H1 (cell line): ENCODE measurements at regions not wholly inside any gene's neighbourhood (a gene's known extent, or its start where the extent isn't known, plus 50 kb on each side); places are given as distances from the start of the nearest gene placed in this dataset.

ENCODE experiments used
- CTCF ChIA-PET: fragments of 300-600 bp; sonication (Branson Sonifier 250); formaldehyde crosslinking; loops from one replicate; lab custom pipeline; 2021; ENCODE audit not compliant: partially characterized antibody; lab: Charles Lee
- POLR2A ChIA-PET: fragments of 300-600 bp; sonication (Branson Sonifier 250); formaldehyde crosslinking; loops from one replicate; lab custom pipeline; 2021; ENCODE audit warnings: inconsistent platforms; ENCODE audit not compliant: partially characterized antibody; lab: Charles Lee
- DNase-seq, 2 experiments: peaks; one replicate each; pipeline versions ENCODE4 v3.0.0 to v3.0.0-alpha.2; 2010 to 2022; ENCODE audit warnings: low spot score in 2 of 2, low read depth in 1 of 2, mixed read lengths in 1 of 2
- FAIRE-seq: peaks from 2 replicates; lab custom pipeline; 2011; peaks lifted over from hg19 to GRCh38; lab: Jason Lieb, UNC
- H2AFZ ChIP-seq: 2 replicates; pipeline ENCODE4 v1.8.1; 2012; ENCODE audit warnings: low read length, inconsistent platforms
- H2AK5ac ChIP-seq: 2 replicates; pipeline ENCODE4 v1.6.1; 2013; ENCODE audit warnings: low read depth, low read length
- H2BK120ac ChIP-seq: replicated peaks from 2 replicates; pipeline ENCODE3; 2013; ENCODE audit warnings: low read depth, low read length, inconsistent platforms
- H2BK12ac ChIP-seq: 2 replicates; pipeline ENCODE4 v1.6.1; 2013; ENCODE audit warnings: low read depth, low read length
- H2BK15ac ChIP-seq: 2 replicates; pipeline ENCODE4 v1.6.1; 2013; ENCODE audit warnings: low read length
- H2BK20ac ChIP-seq: 2 replicates; pipeline ENCODE4 v1.6.1; 2013; ENCODE audit warnings: low read length
- H2BK5ac ChIP-seq: 2 replicates; pipeline ENCODE4 v1.6.1; 2013; ENCODE audit warnings: low read depth, low read length
- H3K14ac ChIP-seq: 2 replicates; pipeline ENCODE4 v1.6.1; 2013; ENCODE audit warnings: inconsistent platforms; ENCODE audit not compliant: insufficient read length
- H3K18ac ChIP-seq: 2 replicates; pipeline ENCODE4 v1.6.1; 2013; ENCODE audit warnings: low read length; ENCODE audit errors: extremely low read depth
- H3K23ac ChIP-seq: 2 replicates; pipeline ENCODE4 v1.6.1; 2013; ENCODE audit warnings: inconsistent platforms; ENCODE audit not compliant: insufficient read length
- H3K23me2 ChIP-seq: 2 replicates; pipeline ENCODE4 v1.6.1; 2013; ENCODE audit warnings: low read depth, low read length
- H3K27ac ChIP-seq: 2 replicates; pipeline ENCODE4 v1.6.1; 2011; ENCODE audit warnings: low read depth, low read length, inconsistent platforms
- H3K27me3 ChIP-seq, 4 experiments: replicated peaks in 1 of 4; 1 replicate in 1 of 4; 2 replicates in 3 of 4; pipeline versions ENCODE4 v1.6.1 to v1.8.1; 2011 to 2013; ENCODE audit warnings: low read length in 3 of 4, mild to moderate bottlenecking in 3 of 4, inconsistent platforms in 2 of 4, mixed read lengths in 2 of 4, moderate library complexity in 1 of 4; ENCODE audit not compliant: control insufficient read depth in 3 of 4, insufficient read depth in 3 of 4; ENCODE audit errors: extremely low read depth in 1 of 4
- H3K36me3 ChIP-seq, 4 experiments: 2 replicates each; pipeline versions ENCODE4 v1.6.1 to v1.8.1; 2011 to 2013; ENCODE audit warnings: mild to moderate bottlenecking in 4 of 4, low read length in 3 of 4, moderate library complexity in 2 of 4, control low read depth in 1 of 4, inconsistent platforms in 1 of 4; ENCODE audit not compliant: insufficient read depth in 4 of 4, control insufficient read depth in 2 of 4
- H3K4ac ChIP-seq: replicated peaks from 2 replicates; pipeline ENCODE3; 2013; ENCODE audit warnings: low read length, low read depth, mixed read lengths, inconsistent platforms; ENCODE audit not compliant: insufficient read length
- H3K4me1 ChIP-seq, 4 experiments: replicated peaks in 1 of 4; 1 replicate in 1 of 4; 2 replicates in 3 of 4; pipeline versions ENCODE4 v1.6.1 to v1.8.1; 2011 to 2013; ENCODE audit warnings: low read length in 3 of 4, inconsistent platforms in 2 of 4, mixed read lengths in 1 of 4; ENCODE audit not compliant: insufficient read depth in 4 of 4, control insufficient read depth in 3 of 4
- H3K4me2 ChIP-seq, 2 experiments: 2 replicates each; pipeline versions ENCODE4 v1.6.1 to v1.8.1; 2011 to 2013; ENCODE audit warnings: low read depth in 2 of 2, low read length in 2 of 2, control low read depth in 1 of 2, inconsistent platforms in 1 of 2, mild to moderate bottlenecking in 1 of 2; ENCODE audit not compliant: insufficient read depth in 1 of 2
- H3K4me3 ChIP-seq, 4 experiments: fragments of 200-600, 300-600 bp in 1 of 4; sonication (generic), shearing (Covaris generic), sonication (Bioruptor Twin) in 1 of 4; 2 replicates each; pipeline versions ENCODE4 v1.5.1 to v1.8.1; 2011 to 2016; ENCODE audit warnings: low read length in 4 of 4, low read depth in 3 of 4, control low read depth in 2 of 4, inconsistent platforms in 2 of 4, mild to moderate bottlenecking in 2 of 4, mixed read lengths in 1 of 4, moderate library complexity in 1 of 4; ENCODE audit not compliant: insufficient read depth in 2 of 4; ENCODE audit errors: extremely low read depth in 1 of 4
- H3K56ac ChIP-seq: replicated peaks from 2 replicates; pipeline ENCODE3; 2013; ENCODE audit warnings: low read depth, mild to moderate bottlenecking, mixed read lengths, low read length, inconsistent platforms; ENCODE audit not compliant: insufficient read length
- H3K79me1 ChIP-seq: 2 replicates; pipeline ENCODE4 v1.6.1; 2013; ENCODE audit warnings: low read depth, low read length, control low read depth
- H3K79me2 ChIP-seq, 2 experiments: 2 replicates each; pipeline versions ENCODE4 v1.6.1 to v1.8.1; 2012 to 2013; ENCODE audit warnings: low read length in 2 of 2, mild to moderate bottlenecking in 2 of 2, inconsistent platforms in 1 of 2; ENCODE audit not compliant: insufficient read depth in 2 of 2, control insufficient read depth in 1 of 2
- H3K9ac ChIP-seq, 4 experiments: replicated peaks in 1 of 4; 1 replicate in 1 of 4; 2 replicates in 3 of 4; pipeline versions ENCODE4 v1.6.1 to v1.8.1; 2011 to 2013; ENCODE audit warnings: low read depth in 3 of 4, low read length in 3 of 4, control low read depth in 2 of 4, mild to moderate bottlenecking in 2 of 4, moderate library complexity in 2 of 4, inconsistent platforms in 1 of 4; ENCODE audit errors: extremely low read depth in 1 of 4
- H3K9me3 ChIP-seq, 2 experiments: 2 replicates each; pipeline versions ENCODE4 v1.6.1 to v1.8.1; 2012 to 2013; ENCODE audit warnings: mild to moderate bottlenecking in 2 of 2, moderate library complexity in 2 of 2, control low read depth in 1 of 2, inconsistent platforms in 1 of 2, low read depth in 1 of 2, low read length in 1 of 2, mixed read lengths in 1 of 2; ENCODE audit not compliant: insufficient read depth in 2 of 2
- H4K20me1 ChIP-seq, 2 experiments: replicated peaks in 1 of 2; 2 replicates each; pipeline versions ENCODE3 to v1.8.1; 2011 to 2013; ENCODE audit warnings: inconsistent platforms in 2 of 2, low read length in 2 of 2, mild to moderate bottlenecking in 1 of 2; ENCODE audit not compliant: insufficient read depth in 2 of 2, control insufficient read depth in 1 of 2
- H4K5ac ChIP-seq: 2 replicates; pipeline ENCODE4 v1.6.1; 2013; ENCODE audit warnings: low read length, low read depth, mixed read lengths, inconsistent platforms; ENCODE audit not compliant: insufficient read length
- H4K8ac ChIP-seq: 2 replicates; pipeline ENCODE4 v1.8.0; 2013; ENCODE audit warnings: mild to moderate bottlenecking, moderate library complexity, low read length, inconsistent platforms; ENCODE audit not compliant: insufficient read depth; ENCODE audit errors: extremely low read depth
- H4K91ac ChIP-seq: replicated peaks from 2 replicates; pipeline ENCODE3; 2013; ENCODE audit warnings: low read length, mixed read lengths, inconsistent platforms; ENCODE audit not compliant: insufficient read length
- ATF2 ChIP-seq: IDR thresholded peaks from 2 replicates; pipeline ENCODE4 v1.6.1; 2012; ENCODE audit warnings: low read length, inconsistent platforms
- CTBP2 ChIP-seq: IDR thresholded peaks from 2 replicates; pipeline ENCODE4 v1.7.0; 2011; ENCODE audit warnings: borderline replicate concordance, mild to moderate bottlenecking, moderate library complexity, mixed read lengths, low read length; ENCODE audit not compliant: insufficient read depth, insufficient read length
- CTCF ChIP-seq, 3 experiments: IDR thresholded peaks; 1 replicate in 2 of 3; 2 replicates in 1 of 3; pipeline versions ENCODE4 v1.5.1 to v1.6.1; 2011; ENCODE audit warnings: low read length in 3 of 3, mild to moderate bottlenecking in 3 of 3, inconsistent platforms in 2 of 3, low read depth in 1 of 3, moderate library complexity in 1 of 3; ENCODE audit not compliant: insufficient read depth in 1 of 3; ENCODE audit errors: control extremely low read depth in 1 of 3
- EP300 ChIP-seq, 2 experiments: IDR thresholded peaks; 1 replicate in 1 of 2; 2 replicates in 1 of 2; pipeline ENCODE4 v1.6.1; 2011 to 2012; ENCODE audit warnings: low read depth in 2 of 2, low read length in 2 of 2, mild to moderate bottlenecking in 2 of 2, borderline replicate concordance in 1 of 2, inconsistent platforms in 1 of 2, moderate library complexity in 1 of 2
- RNF2 ChIP-seq: fragments of 200-900, 300-1000 bp; sonication (generic); IDR thresholded peaks from 2 replicates; pipeline ENCODE4 v1.7.1; 2016; ENCODE audit warnings: borderline replicate concordance, low read depth, mild to moderate bottlenecking, antibody characterized with exemption, low read length; ENCODE audit not compliant: poor library complexity, severe bottlenecking; ENCODE audit errors: missing control alignments
- SIN3A ChIP-seq, 2 experiments: IDR thresholded peaks in 1 of 2; conservative IDR thresholded peaks in 1 of 2; 2 replicates each; pipeline ENCODE4 v1.6.1; 2011 to 2012; ENCODE audit warnings: low read length in 2 of 2, improper control_type of control experiment in 1 of 2, low read depth in 1 of 2, mild to moderate bottlenecking in 1 of 2
- SIRT6 ChIP-seq: IDR thresholded peaks from one replicate; pipeline ENCODE4 v1.7.1; 2012; ENCODE audit warnings: low read length, inconsistent platforms
- SP1 ChIP-seq: IDR thresholded peaks from 2 replicates; pipeline ENCODE4 v1.6.1; 2011; ENCODE audit warnings: low read depth, low read length
- TCF12 ChIP-seq: IDR thresholded peaks from 2 replicates; pipeline ENCODE4 v1.6.1; 2011; ENCODE audit warnings: low read depth, mild to moderate bottlenecking, low read length
- WGBS, 2 experiments: shearing (Covaris generic) in 1 of 2; methylation state at CpG; one replicate each; pipeline versions ENCODE4 v1.1.6 to v1.1.7; 2013 to 2015; ENCODE audit warnings: low lambda C conversion rate in 2 of 2, mixed read lengths in 2 of 2, inconsistent platforms in 1 of 2, low coverage in 1 of 2, missing lambda C conversion rate in 1 of 2; ENCODE audit not compliant: insufficient replicate concordance in 2 of 2, insufficient coverage in 1 of 2, insufficient read length in 1 of 2; ENCODE audit errors: extremely low coverage in 1 of 2, missing lambda C conversion rate in 1 of 2; 5-methylcytosine and 5-hydroxymethylcytosine counted together

- Histone ChIP-seq H4K8ac (no peak overlapping the region), H2BK12ac (no peak overlapping the region), H2BK20ac (no peak overlapping the region), H3K4me3 (no peak overlapping the region), H3K23me2 (no peaks in the 10 kb centered on the region), H3K79me1 (no peaks in the 10 kb centered on the region), H3K4ac (no peak overlapping the region), H3K4me2 (no peak overlapping the region), H3K27me3 (no peaks in the 10 kb centered on the region), H3K9ac (no peak overlapping the region), H3K27ac (no peak overlapping the region), H3K56ac (no peak overlapping the region), H2BK15ac (no peak overlapping the region), H2BK5ac (no peak overlapping the region), H4K5ac (no peak overlapping the region), H4K20me1 (no peaks in the 10 kb centered on the region), H3K9me3 (no peaks in the 10 kb centered on the region), H2AK5ac (no peak overlapping the region), H3K36me3 (no peaks in the 10 kb centered on the region), H3K18ac (no peak overlapping the region), H3K4me1 (no peaks in the 10 kb centered on the region), H4K91ac (no peak overlapping the region), H3K79me2 (no peaks in the 10 kb centered on the region), H3K23ac (no peak overlapping the region), H2BK120ac (no peak overlapping the region), H2AFZ (no peak overlapping the region), H3K14ac (no peak overlapping the region)
- POLR2A ChIA-PET = no interaction called here
- 89% methylated on average over 5 of the region's 5 CpGs; no CpG with 5 or more reads in 1 of the 2 experiments for WGBS, 2 experiments
- DNase-seq = no peak
- CTCF ChIA-PET = no interaction called here
- FAIRE-seq = no peak
- TF ChIP-seq SIRT6 (no peak), EP300 (IDR thresholded peaks at IDR 0.05; ENCODE audit: borderline replicate concordance in 1 of 2, low read depth in 2 of 2, low read length in 2 of 2) (no peak), RNF2 (no peak), CTCF (IDR thresholded peaks at IDR 0.05; ENCODE audit: control extremely low read depth in 1 of 3, insufficient read depth in 1 of 3, low read depth in 1 of 3, low read length in 3 of 3) (no peak), SIN3A (conservative IDR thresholded peaks at IDR 0.05 in 1 of 2, IDR thresholded peaks at IDR 0.05 in 1 of 2; ENCODE audit: low read depth in 1 of 2, low read length in 2 of 2) (no peak), CTBP2 (no peak), SP1 (no peak), TCF12 (no peak), ATF2 (no peak)
Measured at GRCh38 chr6:82651845-82652335, 288.3 kb downstream of the TPBG start.
